SH-SY5Y (cell line): ENCODE measurements at regions not wholly inside any gene's neighbourhood (a gene's known extent, or its start where the extent isn't known, plus 50 kb on each side); places are given as distances from the start of the nearest gene placed in this dataset.

Source experiments
- GATA2 ChIP-seq: IDR thresholded peaks from 2 replicates; pipeline ENCODE4 v1.6.1; 2011; ENCODE audit warnings: mild to moderate bottlenecking, low read depth, low read length
- GATA3 ChIP-seq: IDR thresholded peaks from 2 replicates; pipeline ENCODE4 v1.6.1; 2011; ENCODE audit warnings: low read depth, mild to moderate bottlenecking, low read length, moderate library complexity

GRCh38 chr16:11491524-11491923 lies 95.2 kb downstream of the LITAF start:
- no peak for TF ChIP-seq GATA3
- TF ChIP-seq GATA2 = no peak
